ENCODE measurements at regions not wholly inside any gene's neighbourhood (a gene's known extent, or its start where the extent isn't known, plus 50 kb on each side); places are given as distances from the start of the nearest gene placed in this dataset.
"Not testable (repeated sequence)": the region's sequence is repeated elsewhere in the genome, so short reads cannot be mapped to it uniquely, and the experiment has no call there.

- H3K4me1 Mint-ChIP-seq (ENCODE audit: low read depth); H3K4me3 Mint-ChIP-seq; H3K27me3 Mint-ChIP-seq; H3K36me3 Mint-ChIP-seq (ENCODE audit: low read depth); intact Hi-C loops (cut with micrococcal nuclease); H3K27ac Mint-ChIP-seq: not testable (repeated sequence)
- H3K9me3 Mint-ChIP-seq = peaks cover 65% of the 10 kb centered on the region
These were observed 159.0 kb upstream of the ROPN1B start for GRCh38 chr3:125810010-125810409.

- H3K4me3 Mint-ChIP-seq; intact Hi-C loops (cut with micrococcal nuclease); H3K27me3 Mint-ChIP-seq; H3K4me1 Mint-ChIP-seq (ENCODE audit: low read depth); H3K27ac Mint-ChIP-seq; H3K36me3 Mint-ChIP-seq (ENCODE audit: low read depth): not testable (repeated sequence)
- peaks cover 15% of the 10 kb centered on the region for H3K9me3 Mint-ChIP-seq
These were observed 146.8 kb upstream of the ROPN1B start for GRCh38 chr3:125822175-125822574.

- H3K27ac Mint-ChIP-seq; intact Hi-C loops (cut with micrococcal nuclease); H3K4me3 Mint-ChIP-seq: not testable (repeated sequence)
These were observed 137.8 kb upstream of the ROPN1B start for GRCh38 chr3:125831005-125831750.

GRCh38 chr3:125835562-125835961 lies 133.4 kb upstream of the ROPN1B start:
- H3K36me3 Mint-ChIP-seq (ENCODE audit: low read depth); intact Hi-C loops (cut with micrococcal nuclease); H3K4me3 Mint-ChIP-seq; H3K9me3 Mint-ChIP-seq; H3K4me1 Mint-ChIP-seq (ENCODE audit: low read depth); H3K27ac Mint-ChIP-seq; H3K27me3 Mint-ChIP-seq: not testable (repeated sequence)

More at GRCh38 chr3:125831005-125831750, 137.8 kb upstream of the ROPN1B start:
- not testable (repeated sequence) for H3K4me1 Mint-ChIP-seq (ENCODE audit: low read depth); H3K36me3 Mint-ChIP-seq (ENCODE audit: low read depth); H3K27me3 Mint-ChIP-seq
- H3K9me3 Mint-ChIP-seq = peaks cover 23% of the 10 kb centered on the region

GRCh38 chr3:125836011-125836551 lies 132.9 kb upstream of the ROPN1B start:
- H3K27ac Mint-ChIP-seq; intact Hi-C loops (cut with micrococcal nuclease); H3K27me3 Mint-ChIP-seq; H3K9me3 Mint-ChIP-seq; H3K4me1 Mint-ChIP-seq (ENCODE audit: low read depth); H3K36me3 Mint-ChIP-seq (ENCODE audit: low read depth); H3K4me3 Mint-ChIP-seq: not testable (repeated sequence)

- H3K36me3 Mint-ChIP-seq (ENCODE audit: low read depth); H3K27ac Mint-ChIP-seq; intact Hi-C loops (cut with micrococcal nuclease): not testable (repeated sequence)
These were observed 132.2 kb upstream of the ROPN1B start for GRCh38 chr3:125836786-125837185.

GRCh38 chr3:125838857-125839256 lies 130.1 kb upstream of the ROPN1B start:
- H3K4me1 Mint-ChIP-seq (ENCODE audit: low read depth); intact Hi-C loops (cut with micrococcal nuclease); H3K9me3 Mint-ChIP-seq; H3K27ac Mint-ChIP-seq; H3K27me3 Mint-ChIP-seq; H3K4me3 Mint-ChIP-seq; H3K36me3 Mint-ChIP-seq (ENCODE audit: low read depth): not testable (repeated sequence)

More at GRCh38 chr3:125836786-125837185, 132.2 kb upstream of the ROPN1B start:
- H3K9me3 Mint-ChIP-seq; H3K4me3 Mint-ChIP-seq; H3K4me1 Mint-ChIP-seq (ENCODE audit: low read depth); H3K27me3 Mint-ChIP-seq: not testable (repeated sequence)

GRCh38 chr3:125840465-125840864 lies 128.5 kb upstream of the ROPN1B start:
- not testable (repeated sequence) for H3K36me3 Mint-ChIP-seq (ENCODE audit: low read depth); H3K4me1 Mint-ChIP-seq (ENCODE audit: low read depth); H3K27me3 Mint-ChIP-seq

GRCh38 chr3:125847966-125848365 lies 121.0 kb upstream of the ROPN1B start:
- H3K4me3 Mint-ChIP-seq; H3K27ac Mint-ChIP-seq; H3K36me3 Mint-ChIP-seq (ENCODE audit: low read depth); H3K27me3 Mint-ChIP-seq; intact Hi-C loops (cut with micrococcal nuclease); H3K4me1 Mint-ChIP-seq (ENCODE audit: low read depth): not testable (repeated sequence)
- peaks cover 29% of the 10 kb centered on the region for H3K9me3 Mint-ChIP-seq

More at GRCh38 chr3:125840465-125840864, 128.5 kb upstream of the ROPN1B start:
- H3K9me3 Mint-ChIP-seq; H3K4me3 Mint-ChIP-seq; intact Hi-C loops (cut with micrococcal nuclease); H3K27ac Mint-ChIP-seq: not testable (repeated sequence)

GRCh38 chr3:125855006-125855405 lies 114.0 kb upstream of the ROPN1B start:
- H3K4me3 Mint-ChIP-seq; H3K27ac Mint-ChIP-seq; H3K36me3 Mint-ChIP-seq (ENCODE audit: low read depth); H3K27me3 Mint-ChIP-seq; H3K4me1 Mint-ChIP-seq (ENCODE audit: low read depth); intact Hi-C loops (cut with micrococcal nuclease): not testable (repeated sequence)
- peaks cover 17% of the 10 kb centered on the region for H3K9me3 Mint-ChIP-seq

- H3K9me3 Mint-ChIP-seq; H3K27me3 Mint-ChIP-seq; H3K4me3 Mint-ChIP-seq; H3K27ac Mint-ChIP-seq; intact Hi-C loops (cut with micrococcal nuclease); H3K36me3 Mint-ChIP-seq (ENCODE audit: low read depth); H3K4me1 Mint-ChIP-seq (ENCODE audit: low read depth): not testable (repeated sequence)
These were observed 108.4 kb upstream of the ROPN1B start for GRCh38 chr3:125860547-125860946.

- H3K27me3 Mint-ChIP-seq; H3K36me3 Mint-ChIP-seq (ENCODE audit: low read depth); intact Hi-C loops (cut with micrococcal nuclease); H3K4me1 Mint-ChIP-seq (ENCODE audit: low read depth); H3K27ac Mint-ChIP-seq; H3K9me3 Mint-ChIP-seq; H3K4me3 Mint-ChIP-seq: not testable (repeated sequence)
These were observed 106.1 kb upstream of the ROPN1B start for GRCh38 chr3:125862841-125863254.

GRCh38 chr3:125864532-125864931 lies 104.4 kb upstream of the ROPN1B start:
- H3K36me3 Mint-ChIP-seq (ENCODE audit: low read depth); H3K4me3 Mint-ChIP-seq; H3K4me1 Mint-ChIP-seq (ENCODE audit: low read depth); H3K9me3 Mint-ChIP-seq; intact Hi-C loops (cut with micrococcal nuclease); H3K27me3 Mint-ChIP-seq; H3K27ac Mint-ChIP-seq: not testable (repeated sequence)

GRCh38 chr3:125886006-125886405 lies 83.0 kb upstream of the ROPN1B start:
- H3K27me3 Mint-ChIP-seq; intact Hi-C loops (cut with micrococcal nuclease); H3K36me3 Mint-ChIP-seq (ENCODE audit: low read depth); H3K27ac Mint-ChIP-seq; H3K4me3 Mint-ChIP-seq; H3K4me1 Mint-ChIP-seq (ENCODE audit: low read depth): not testable (repeated sequence)
- peaks cover 53% of the 10 kb centered on the region for H3K9me3 Mint-ChIP-seq

GRCh38 chr3:125899181-125899580 lies 69.8 kb upstream of the ROPN1B start:
- H3K4me3 Mint-ChIP-seq; intact Hi-C loops (cut with micrococcal nuclease); H3K27me3 Mint-ChIP-seq; H3K4me1 Mint-ChIP-seq (ENCODE audit: low read depth); H3K36me3 Mint-ChIP-seq (ENCODE audit: low read depth); H3K9me3 Mint-ChIP-seq; H3K27ac Mint-ChIP-seq: not testable (repeated sequence)

All from dendritic cell treated with granulocyte-macrophage colony-stimulating factor and Interleukin-4, amounts not matched to agents 40 ng/mL and 50 ng/mL, for 4 days (primary cell).